Sigmoid colon (tissue), 4 donors: ENCODE measurements at regions not wholly inside any gene's neighbourhood (a gene's known extent, or its start where the extent isn't known, plus 50 kb on each side); places are given as distances from the start of the nearest gene placed in this dataset.

Experiments
- EP300 ChIP-seq, 4 donors: sonication (generic); formaldehyde crosslinking; IDR thresholded peaks; one replicate each; pipeline ENCODE4 v1.6.1; 2017; ENCODE audit warnings: antibody characterized with exemption in 4 of 4
- POLR2A ChIP-seq, 2 donors: fragments of 450-650 bp; IDR thresholded peaks; one replicate each; pipeline ENCODE4 v1.6.1; 2016; ENCODE audit warnings: antibody characterized with exemption in 2 of 2, mild to moderate bottlenecking in 2 of 2, moderate library complexity in 2 of 2
- POLR2AphosphoS5 ChIP-seq, 4 donors: sonication (generic); formaldehyde crosslinking; IDR thresholded peaks; one replicate each; pipeline ENCODE4 v1.6.1; 2017; ENCODE audit warnings: antibody characterized with exemption in 4 of 4
- TF ChIP-seq, protein P1 (sequence below), 4 experiments: fragments of 450-650 bp in 3 of 4; fragments of 200-600 bp in 1 of 4; IDR thresholded peaks; one replicate each; pipeline ENCODE4 v1.5.1; 2016 to 2019; ENCODE audit warnings: antibody characterized with exemption in 4 of 4, mild to moderate bottlenecking in 3 of 4, moderate library complexity in 2 of 4

DNA sequence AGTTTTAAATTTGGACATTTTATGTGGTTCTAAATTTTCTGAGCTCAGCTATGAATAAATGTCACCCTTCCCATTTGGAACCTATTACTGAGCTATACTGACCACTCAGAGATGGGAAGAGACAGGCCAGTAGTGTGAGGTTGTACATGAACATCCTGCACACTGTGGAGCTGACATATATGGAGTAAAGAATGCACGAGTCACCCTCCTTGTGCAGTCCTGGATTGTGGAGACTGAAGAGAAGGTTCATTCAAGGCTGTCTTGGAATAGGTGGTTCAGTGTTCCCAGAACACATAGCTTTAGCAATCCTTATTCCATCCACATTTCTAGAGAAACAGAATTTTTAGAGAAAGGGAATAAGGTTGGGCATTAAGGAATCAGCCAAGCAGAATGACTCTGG, 50.3 kb upstream of the OGFRL1 start:
- TF ChIP-seq, protein P1, sequence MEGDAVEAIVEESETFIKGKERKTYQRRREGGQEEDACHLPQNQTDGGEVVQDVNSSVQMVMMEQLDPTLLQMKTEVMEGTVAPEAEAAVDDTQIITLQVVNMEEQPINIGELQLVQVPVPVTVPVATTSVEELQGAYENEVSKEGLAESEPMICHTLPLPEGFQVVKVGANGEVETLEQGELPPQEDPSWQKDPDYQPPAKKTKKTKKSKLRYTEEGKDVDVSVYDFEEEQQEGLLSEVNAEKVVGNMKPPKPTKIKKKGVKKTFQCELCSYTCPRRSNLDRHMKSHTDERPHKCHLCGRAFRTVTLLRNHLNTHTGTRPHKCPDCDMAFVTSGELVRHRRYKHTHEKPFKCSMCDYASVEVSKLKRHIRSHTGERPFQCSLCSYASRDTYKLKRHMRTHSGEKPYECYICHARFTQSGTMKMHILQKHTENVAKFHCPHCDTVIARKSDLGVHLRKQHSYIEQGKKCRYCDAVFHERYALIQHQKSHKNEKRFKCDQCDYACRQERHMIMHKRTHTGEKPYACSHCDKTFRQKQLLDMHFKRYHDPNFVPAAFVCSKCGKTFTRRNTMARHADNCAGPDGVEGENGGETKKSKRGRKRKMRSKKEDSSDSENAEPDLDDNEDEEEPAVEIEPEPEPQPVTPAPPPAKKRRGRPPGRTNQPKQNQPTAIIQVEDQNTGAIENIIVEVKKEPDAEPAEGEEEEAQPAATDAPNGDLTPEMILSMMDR (IDR thresholded peaks at IDR 0.05), result no peak
- no peak for TF ChIP-seq POLR2AphosphoS5 (IDR thresholded peaks at IDR 0.05)
- TF ChIP-seq POLR2A (IDR thresholded peaks at IDR 0.05), result no peak
- no peak for TF ChIP-seq EP300 (IDR thresholded peaks at IDR 0.05)
